ENCODE measurements at regions not wholly inside any gene's neighbourhood (a gene's known extent, or its start where the extent isn't known, plus 50 kb on each side); places are given as distances from the start of the nearest gene placed in this dataset.

DNA sequence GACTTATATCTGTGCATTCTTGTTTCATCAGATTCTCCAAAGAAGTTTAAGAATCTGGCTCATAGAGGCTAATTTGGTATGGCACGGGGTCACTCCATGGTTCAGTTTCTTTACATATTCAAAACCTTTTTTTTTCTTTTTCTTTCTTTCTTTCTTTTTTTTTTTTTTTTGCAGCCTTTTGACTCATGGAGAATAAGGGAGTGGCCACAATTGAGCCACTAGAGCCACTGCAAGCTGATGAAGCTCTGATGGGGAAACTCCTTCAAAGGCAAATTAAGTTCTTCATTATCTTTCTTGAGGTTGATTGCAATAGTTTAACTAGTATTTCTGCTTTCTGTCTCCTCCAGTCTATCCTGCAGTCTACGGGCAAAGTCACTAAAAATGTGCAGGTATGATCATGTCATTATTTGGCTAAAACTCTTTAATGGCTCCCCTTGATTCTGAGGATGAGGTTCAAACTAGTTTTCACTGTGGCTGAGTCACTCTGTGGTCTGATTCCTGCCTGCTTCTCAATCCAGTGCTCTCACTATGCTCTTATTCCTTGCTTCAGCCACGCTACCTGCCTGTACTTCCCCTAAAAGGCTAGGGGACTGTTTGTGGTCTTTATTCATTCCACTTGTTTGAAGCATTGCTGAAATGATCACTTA lies 93.5 kb upstream of the RIOK2 start:
- TF ChIP-seq POLR2AphosphoS5 (IDR thresholded peaks at IDR 0.05; ENCODE audit: low read depth, low read length): no peak
- TF ChIP-seq, protein P1, sequence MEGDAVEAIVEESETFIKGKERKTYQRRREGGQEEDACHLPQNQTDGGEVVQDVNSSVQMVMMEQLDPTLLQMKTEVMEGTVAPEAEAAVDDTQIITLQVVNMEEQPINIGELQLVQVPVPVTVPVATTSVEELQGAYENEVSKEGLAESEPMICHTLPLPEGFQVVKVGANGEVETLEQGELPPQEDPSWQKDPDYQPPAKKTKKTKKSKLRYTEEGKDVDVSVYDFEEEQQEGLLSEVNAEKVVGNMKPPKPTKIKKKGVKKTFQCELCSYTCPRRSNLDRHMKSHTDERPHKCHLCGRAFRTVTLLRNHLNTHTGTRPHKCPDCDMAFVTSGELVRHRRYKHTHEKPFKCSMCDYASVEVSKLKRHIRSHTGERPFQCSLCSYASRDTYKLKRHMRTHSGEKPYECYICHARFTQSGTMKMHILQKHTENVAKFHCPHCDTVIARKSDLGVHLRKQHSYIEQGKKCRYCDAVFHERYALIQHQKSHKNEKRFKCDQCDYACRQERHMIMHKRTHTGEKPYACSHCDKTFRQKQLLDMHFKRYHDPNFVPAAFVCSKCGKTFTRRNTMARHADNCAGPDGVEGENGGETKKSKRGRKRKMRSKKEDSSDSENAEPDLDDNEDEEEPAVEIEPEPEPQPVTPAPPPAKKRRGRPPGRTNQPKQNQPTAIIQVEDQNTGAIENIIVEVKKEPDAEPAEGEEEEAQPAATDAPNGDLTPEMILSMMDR (IDR thresholded peaks at IDR 0.05): no peak
